ENCODE measurements at regions not wholly inside any gene's neighbourhood (a gene's known extent, or its start where the extent isn't known, plus 50 kb on each side); places are given as distances from the start of the nearest gene placed in this dataset.

DNA sequence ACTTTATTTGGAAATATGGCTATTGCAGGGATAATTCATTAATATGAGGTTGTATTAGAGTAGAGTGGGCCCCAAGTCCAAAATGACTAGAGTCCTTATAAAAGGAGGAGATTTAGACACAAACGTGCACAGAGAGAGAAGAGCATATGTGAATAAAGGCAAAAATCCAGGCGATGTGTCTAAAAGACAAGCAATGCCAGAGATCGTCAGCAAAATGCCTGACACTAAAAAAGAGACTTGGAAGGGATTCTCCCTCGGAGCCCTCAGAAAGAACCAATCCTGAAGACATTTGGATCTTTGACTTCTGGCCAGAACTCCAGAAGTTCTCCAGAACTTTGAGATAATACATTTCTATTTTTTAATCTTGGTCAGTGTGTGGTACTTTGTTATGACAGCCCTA is 472.1 kb downstream of the NLGN4X start:
- ATAC-seq: no peak
- TF ChIP-seq, protein P1, sequence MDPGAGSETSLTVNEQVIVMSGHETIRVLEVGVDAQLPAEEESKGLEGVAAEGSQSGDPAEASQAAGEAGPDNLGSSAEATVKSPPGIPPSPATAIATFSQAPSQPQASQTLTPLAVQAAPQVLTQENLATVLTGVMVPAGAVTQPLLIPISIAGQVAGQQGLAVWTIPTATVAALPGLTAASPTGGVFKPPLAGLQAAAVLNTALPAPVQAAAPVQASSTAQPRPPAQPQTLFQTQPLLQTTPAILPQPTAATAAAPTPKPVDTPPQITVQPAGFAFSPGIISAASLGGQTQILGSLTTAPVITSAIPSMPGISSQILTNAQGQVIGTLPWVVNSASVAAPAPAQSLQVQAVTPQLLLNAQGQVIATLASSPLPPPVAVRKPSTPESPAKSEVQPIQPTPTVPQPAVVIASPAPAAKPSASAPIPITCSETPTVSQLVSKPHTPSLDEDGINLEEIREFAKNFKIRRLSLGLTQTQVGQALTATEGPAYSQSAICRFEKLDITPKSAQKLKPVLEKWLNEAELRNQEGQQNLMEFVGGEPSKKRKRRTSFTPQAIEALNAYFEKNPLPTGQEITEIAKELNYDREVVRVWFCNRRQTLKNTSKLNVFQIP (CRISPR knock-in tag; IDR thresholded peaks at IDR 0.05; ENCODE audit: borderline replicate concordance, low read depth): no peak
- TF ChIP-seq, protein P2, sequence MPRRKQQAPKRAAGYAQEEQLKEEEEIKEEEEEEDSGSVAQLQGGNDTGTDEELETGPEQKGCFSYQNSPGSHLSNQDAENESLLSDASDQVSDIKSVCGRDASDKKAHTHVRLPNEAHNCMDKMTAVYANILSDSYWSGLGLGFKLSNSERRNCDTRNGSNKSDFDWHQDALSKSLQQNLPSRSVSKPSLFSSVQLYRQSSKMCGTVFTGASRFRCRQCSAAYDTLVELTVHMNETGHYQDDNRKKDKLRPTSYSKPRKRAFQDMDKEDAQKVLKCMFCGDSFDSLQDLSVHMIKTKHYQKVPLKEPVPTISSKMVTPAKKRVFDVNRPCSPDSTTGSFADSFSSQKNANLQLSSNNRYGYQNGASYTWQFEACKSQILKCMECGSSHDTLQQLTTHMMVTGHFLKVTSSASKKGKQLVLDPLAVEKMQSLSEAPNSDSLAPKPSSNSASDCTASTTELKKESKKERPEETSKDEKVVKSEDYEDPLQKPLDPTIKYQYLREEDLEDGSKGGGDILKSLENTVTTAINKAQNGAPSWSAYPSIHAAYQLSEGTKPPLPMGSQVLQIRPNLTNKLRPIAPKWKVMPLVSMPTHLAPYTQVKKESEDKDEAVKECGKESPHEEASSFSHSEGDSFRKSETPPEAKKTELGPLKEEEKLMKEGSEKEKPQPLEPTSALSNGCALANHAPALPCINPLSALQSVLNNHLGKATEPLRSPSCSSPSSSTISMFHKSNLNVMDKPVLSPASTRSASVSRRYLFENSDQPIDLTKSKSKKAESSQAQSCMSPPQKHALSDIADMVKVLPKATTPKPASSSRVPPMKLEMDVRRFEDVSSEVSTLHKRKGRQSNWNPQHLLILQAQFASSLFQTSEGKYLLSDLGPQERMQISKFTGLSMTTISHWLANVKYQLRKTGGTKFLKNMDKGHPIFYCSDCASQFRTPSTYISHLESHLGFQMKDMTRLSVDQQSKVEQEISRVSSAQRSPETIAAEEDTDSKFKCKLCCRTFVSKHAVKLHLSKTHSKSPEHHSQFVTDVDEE (CRISPR knock-in tag; IDR thresholded peaks at IDR 0.05): no peak
- TF ChIP-seq TCF4 (CRISPR knock-in tag; IDR thresholded peaks at IDR 0.05; ENCODE audit: borderline replicate concordance) (no peak), ZNF70 (CRISPR knock-in tag; IDR thresholded peaks at IDR 0.05) (no peak), ZFP3 (CRISPR knock-in tag; IDR thresholded peaks at IDR 0.05) (no peak), TOX (CRISPR knock-in tag; IDR thresholded peaks at IDR 0.05; ENCODE audit: borderline replicate concordance) (no peak), CSDC2 (CRISPR knock-in tag; IDR thresholded peaks at IDR 0.05) (no peak), PPARA (CRISPR knock-in tag; IDR thresholded peaks at IDR 0.05; ENCODE audit: borderline replicate concordance) (no peak), OSR1 (CRISPR knock-in tag; IDR thresholded peaks at IDR 0.05) (no peak), ZC3H10 (CRISPR knock-in tag; IDR thresholded peaks at IDR 0.05) (no peak), ESRRG (CRISPR knock-in tag; IDR thresholded peaks at IDR 0.05) (no peak), ARNTL (CRISPR knock-in tag; IDR thresholded peaks at IDR 0.05; ENCODE audit: borderline replicate concordance, low read depth) (no peak), ZFP30 (CRISPR knock-in tag; IDR thresholded peaks at IDR 0.05) (no peak), ISL1 (CRISPR knock-in tag; IDR thresholded peaks at IDR 0.05) (no peak)
- TF ChIP-seq, protein P3, sequence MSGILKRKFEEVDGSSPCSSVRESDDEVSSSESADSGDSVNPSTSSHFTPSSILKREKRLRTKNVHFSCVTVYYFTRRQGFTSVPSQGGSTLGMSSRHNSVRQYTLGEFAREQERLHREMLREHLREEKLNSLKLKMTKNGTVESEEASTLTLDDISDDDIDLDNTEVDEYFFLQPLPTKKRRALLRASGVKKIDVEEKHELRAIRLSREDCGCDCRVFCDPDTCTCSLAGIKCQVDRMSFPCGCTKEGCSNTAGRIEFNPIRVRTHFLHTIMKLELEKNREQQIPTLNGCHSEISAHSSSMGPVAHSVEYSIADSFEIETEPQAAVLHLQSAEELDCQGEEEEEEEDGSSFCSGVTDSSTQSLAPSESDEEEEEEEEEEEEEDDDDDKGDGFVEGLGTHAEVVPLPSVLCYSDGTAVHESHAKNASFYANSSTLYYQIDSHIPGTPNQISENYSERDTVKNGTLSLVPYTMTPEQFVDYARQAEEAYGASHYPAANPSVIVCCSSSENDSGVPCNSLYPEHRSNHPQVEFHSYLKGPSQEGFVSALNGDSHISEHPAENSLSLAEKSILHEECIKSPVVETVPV (CRISPR knock-in tag; IDR thresholded peaks at IDR 0.05): no peak

DNA sequence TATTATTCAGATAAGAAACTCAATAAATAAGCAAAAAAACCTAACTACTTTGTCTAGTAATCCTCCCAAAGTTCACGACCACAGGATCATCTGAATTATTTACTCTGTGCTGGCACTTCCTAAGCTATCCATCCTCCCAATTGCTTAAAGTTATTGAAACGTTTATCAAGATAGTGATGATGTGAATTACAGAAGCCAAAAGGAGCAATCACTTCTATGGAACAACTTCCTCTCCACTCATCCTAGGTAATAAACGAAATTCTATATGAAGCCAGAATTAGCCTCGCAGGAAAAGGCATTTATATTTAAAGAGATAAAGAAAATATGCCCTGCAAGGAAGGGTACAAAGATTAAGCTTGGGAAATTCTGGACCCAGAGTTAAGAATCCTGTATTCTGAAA is 475.4 kb downstream of the NLGN4X start:
- TF ChIP-seq TOX (CRISPR knock-in tag; IDR thresholded peaks at IDR 0.05; ENCODE audit: borderline replicate concordance) (no peak), BACH2 (CRISPR knock-in tag; IDR thresholded peaks at IDR 0.05; ENCODE audit: borderline replicate concordance) (no peak), ESRRG (CRISPR knock-in tag; IDR thresholded peaks at IDR 0.05) (no peak), SNAI2 (CRISPR knock-in tag; IDR thresholded peaks at IDR 0.05) (no peak), ZNF565 (CRISPR knock-in tag; conservative IDR thresholded peaks at IDR 0.05; ENCODE audit: low read depth) (no peak), RARB (CRISPR knock-in tag; IDR thresholded peaks at IDR 0.05) (no peak), ZFP3 (CRISPR knock-in tag; IDR thresholded peaks at IDR 0.05) (no peak)
- no peak for ATAC-seq

DNA sequence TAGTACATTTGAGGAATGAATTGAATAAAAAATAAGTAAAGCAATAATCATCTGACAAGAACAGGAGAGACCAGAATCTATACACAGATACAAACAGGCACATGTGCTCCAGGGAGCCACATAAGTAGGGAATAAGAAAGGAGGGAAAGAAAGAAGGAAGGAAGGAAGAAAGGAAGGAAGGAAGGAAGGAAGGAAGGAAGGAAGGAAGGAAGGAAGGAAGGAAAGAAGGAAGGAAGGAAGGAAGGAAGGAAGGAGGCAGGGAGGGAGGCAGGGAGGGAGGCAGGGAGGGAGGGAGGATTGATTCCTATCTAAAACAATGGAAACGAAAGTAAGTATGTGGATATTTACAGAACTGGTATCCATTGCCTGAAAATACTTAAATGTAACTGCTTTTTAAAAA is 475.8 kb downstream of the NLGN4X start:
- no peak for ATAC-seq
- TF ChIP-seq ZC3H10 (CRISPR knock-in tag; IDR thresholded peaks at IDR 0.05) (no peak), OSR1 (CRISPR knock-in tag; IDR thresholded peaks at IDR 0.05) (no peak), ZFP3 (CRISPR knock-in tag; IDR thresholded peaks at IDR 0.05) (no peak), BACH2 (CRISPR knock-in tag; IDR thresholded peaks at IDR 0.05; ENCODE audit: borderline replicate concordance) (no peak), ARNTL (CRISPR knock-in tag; IDR thresholded peaks at IDR 0.05; ENCODE audit: borderline replicate concordance, low read depth) (no peak)
- TF ChIP-seq, protein P3 (CRISPR knock-in tag; IDR thresholded peaks at IDR 0.05): no peak
- TF ChIP-seq, protein P2 (CRISPR knock-in tag; IDR thresholded peaks at IDR 0.05): no peak
- TF ChIP-seq, protein P4, sequence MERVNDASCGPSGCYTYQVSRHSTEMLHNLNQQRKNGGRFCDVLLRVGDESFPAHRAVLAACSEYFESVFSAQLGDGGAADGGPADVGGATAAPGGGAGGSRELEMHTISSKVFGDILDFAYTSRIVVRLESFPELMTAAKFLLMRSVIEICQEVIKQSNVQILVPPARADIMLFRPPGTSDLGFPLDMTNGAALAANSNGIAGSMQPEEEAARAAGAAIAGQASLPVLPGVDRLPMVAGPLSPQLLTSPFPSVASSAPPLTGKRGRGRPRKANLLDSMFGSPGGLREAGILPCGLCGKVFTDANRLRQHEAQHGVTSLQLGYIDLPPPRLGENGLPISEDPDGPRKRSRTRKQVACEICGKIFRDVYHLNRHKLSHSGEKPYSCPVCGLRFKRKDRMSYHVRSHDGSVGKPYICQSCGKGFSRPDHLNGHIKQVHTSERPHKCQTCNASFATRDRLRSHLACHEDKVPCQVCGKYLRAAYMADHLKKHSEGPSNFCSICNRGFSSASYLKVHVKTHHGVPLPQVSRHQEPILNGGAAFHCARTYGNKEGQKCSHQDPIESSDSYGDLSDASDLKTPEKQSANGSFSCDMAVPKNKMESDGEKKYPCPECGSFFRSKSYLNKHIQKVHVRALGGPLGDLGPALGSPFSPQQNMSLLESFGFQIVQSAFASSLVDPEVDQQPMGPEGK (CRISPR knock-in tag; IDR thresholded peaks at IDR 0.05; ENCODE audit: borderline replicate concordance): no peak
